ENCODE measurements at regions not wholly inside any gene's neighbourhood (a gene's known extent, or its start where the extent isn't known, plus 50 kb on each side); places are given as distances from the start of the nearest gene placed in this dataset.

- ATAC-seq (no peak), DNase-seq (no peak)
- intact Hi-C loops (cut with DNase I, micrococcal nuclease): no loop called here
- Mint-ChIP-seq H3K9me3 (ENCODE audit: low read depth) (no peaks in the 10 kb centered on the region), H3K36me3 (ENCODE audit: low read depth) (no peaks in the 10 kb centered on the region), H3K4me3 (no peak overlapping the region), H3K4me1 (no peaks in the 10 kb centered on the region), H3K27me3 (no peaks in the 10 kb centered on the region), H3K27ac (no peak overlapping the region)
- CTCF ChIA-PET: no interaction called here
- POLR2A ChIA-PET: no interaction called here
Observed at GRCh38 chr3:103965764-103966163, 1400.9 kb upstream of the ALCAM start.

DNA sequence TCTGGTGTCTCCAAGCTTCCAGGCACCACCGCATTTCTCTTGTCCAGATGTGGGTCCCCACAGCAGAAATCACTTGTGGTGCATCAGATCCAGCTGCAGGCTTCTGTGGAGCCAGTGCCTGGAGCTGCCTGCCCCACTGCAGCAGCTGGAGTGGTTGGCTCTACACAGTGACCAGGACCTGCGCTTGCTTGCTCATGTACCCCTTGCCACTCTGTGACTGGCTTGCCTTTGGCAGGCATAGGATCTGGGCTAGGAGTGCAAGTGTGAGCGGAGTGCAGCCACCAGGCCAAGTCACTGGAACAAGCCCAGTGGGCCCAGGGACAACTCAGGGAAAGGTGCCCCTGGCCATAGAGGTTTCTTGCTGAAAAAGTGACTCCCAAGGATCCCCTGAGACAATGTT is 1400.0 kb upstream of the ALCAM start:
- Mint-ChIP-seq H3K4me1 (no peaks in the 10 kb centered on the region), H3K27me3 (no peaks in the 10 kb centered on the region), H3K4me3 (no peak overlapping the region), H3K9me3 (ENCODE audit: low read depth) (no peaks in the 10 kb centered on the region), H3K36me3 (ENCODE audit: low read depth) (no peaks in the 10 kb centered on the region), H3K27ac (no peak overlapping the region)
- DNase-seq (no peak), ATAC-seq (no peak)
- intact Hi-C loops (cut with DNase I, micrococcal nuclease): no loop called here
- CTCF ChIA-PET: no interaction called here
- POLR2A ChIA-PET: no interaction called here

DNA sequence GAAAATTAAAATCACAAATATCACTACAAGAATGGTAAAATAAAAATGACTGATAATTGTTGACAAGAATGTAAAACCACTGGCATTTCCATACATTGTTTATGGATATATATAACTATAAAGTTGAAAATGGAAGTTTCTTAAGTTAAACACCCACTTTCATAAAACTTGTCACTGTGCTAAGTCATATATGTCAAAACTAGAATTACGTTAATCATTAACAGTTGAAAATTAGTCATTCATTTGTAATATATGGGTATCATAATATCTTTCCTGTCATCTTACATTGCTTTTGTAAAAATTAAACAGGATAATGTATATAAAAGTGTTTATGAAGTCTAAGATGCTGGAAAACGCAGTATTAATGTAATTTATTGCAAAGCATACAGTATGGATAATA is 1398.6 kb upstream of the ALCAM start:
- CTCF ChIA-PET: no interaction called here
- intact Hi-C loops (cut with DNase I, micrococcal nuclease): no loop called here
- Mint-ChIP-seq H3K9me3 (ENCODE audit: low read depth) (peaks cover 4% of the 10 kb centered on the region), H3K27me3 (no peaks in the 10 kb centered on the region), H3K4me3 (no peak overlapping the region), H3K36me3 (ENCODE audit: low read depth) (no peaks in the 10 kb centered on the region), H3K4me1 (no peaks in the 10 kb centered on the region), H3K27ac (no peak overlapping the region)
- POLR2A ChIA-PET: no interaction called here
- no peak for DNase-seq
- ATAC-seq: no peak

DNA sequence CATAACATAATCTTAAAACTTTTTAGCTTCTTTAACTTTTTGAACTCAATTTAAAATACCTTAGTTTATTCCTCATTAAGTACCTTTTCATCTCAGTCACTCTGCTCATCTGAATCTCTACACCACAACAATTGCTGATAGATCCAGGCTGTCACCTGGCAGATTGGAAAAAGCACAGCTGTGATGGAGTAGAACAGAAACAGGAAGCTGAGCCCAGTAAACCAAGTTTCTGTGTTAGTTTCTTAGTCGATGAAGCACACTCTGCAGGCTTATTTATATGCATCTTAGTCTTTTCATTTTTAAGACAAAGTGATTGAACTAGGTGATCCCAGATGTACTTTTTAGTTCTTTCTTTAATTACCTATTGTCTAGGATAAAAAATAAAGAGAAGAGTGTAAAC is 1398.0 kb upstream of the ALCAM start:
- ATAC-seq: no peak
- peaks cover 4% of the 10 kb centered on the region for H3K9me3 Mint-ChIP-seq (ENCODE audit: low read depth)
- no peaks in the 10 kb centered on the region for H3K4me1 Mint-ChIP-seq
- CTCF ChIA-PET: no interaction called here
- DNase-seq: no peak
- POLR2A ChIA-PET: no interaction called here
- intact Hi-C loops (cut with DNase I, micrococcal nuclease): no loop called here
- no peak overlapping the region for H3K27ac Mint-ChIP-seq
- H3K4me3 Mint-ChIP-seq: no peak overlapping the region
- no peaks in the 10 kb centered on the region for H3K27me3 Mint-ChIP-seq
- no peaks in the 10 kb centered on the region for H3K36me3 Mint-ChIP-seq (ENCODE audit: low read depth)

GRCh38 chr3:103976931-103977339 is 1389.8 kb upstream of the ALCAM start:
- peaks cover 4% of the 10 kb centered on the region for H3K9me3 Mint-ChIP-seq (ENCODE audit: low read depth)
- no peaks in the 10 kb centered on the region for H3K27me3 Mint-ChIP-seq
- peak; percentile 36 for ATAC-seq
- intact Hi-C loops (cut with DNase I, micrococcal nuclease): no loop called here
- ChIA-PET POLR2A (no interaction called here), CTCF (interaction anchor here (1.0 kb wide), 1 partner anchor 16 kb away, joined by 3 read pairs; no protein-coding TSS in a partner anchor)
- no peak overlapping the region for H3K4me3 Mint-ChIP-seq
- DNase-seq: no peak
- H3K27ac Mint-ChIP-seq: no peak overlapping the region
- no peaks in the 10 kb centered on the region for H3K4me1 Mint-ChIP-seq
- no peaks in the 10 kb centered on the region for H3K36me3 Mint-ChIP-seq (ENCODE audit: low read depth)

DNA sequence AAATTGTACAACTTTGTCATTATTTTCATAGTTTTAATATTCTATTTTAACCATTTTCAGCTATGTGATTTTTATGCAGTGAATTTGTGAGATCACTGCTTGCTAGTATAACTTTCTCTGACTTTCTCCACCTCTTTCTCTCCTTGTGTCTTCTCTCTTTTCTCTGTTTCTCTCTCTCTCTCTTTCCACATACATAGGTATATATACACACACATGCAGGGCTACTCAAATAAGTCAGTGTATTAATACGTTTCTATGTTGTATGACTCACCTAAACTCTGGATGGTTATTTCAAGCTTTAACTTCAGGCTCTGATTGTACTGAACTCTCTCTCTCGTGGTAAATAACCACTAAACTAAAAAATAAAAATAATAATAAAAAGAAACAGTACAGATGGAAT is 1389.3 kb upstream of the ALCAM start:
- ATAC-seq (no peak), DNase-seq (no peak)
- ChIA-PET POLR2A (no interaction called here), CTCF (interaction anchor here (0.8 to 1.0 kb wide), 2 partner anchors 16 to 17 kb away, joined by 3 read pairs; no protein-coding TSS in a partner anchor)
- H3K4me1 Mint-ChIP-seq: no peaks in the 10 kb centered on the region
- H3K4me3 Mint-ChIP-seq: no peak overlapping the region
- intact Hi-C loops (cut with DNase I, micrococcal nuclease): no loop called here
- no peak overlapping the region for H3K27ac Mint-ChIP-seq
- no peaks in the 10 kb centered on the region for H3K36me3 Mint-ChIP-seq (ENCODE audit: low read depth)
- H3K27me3 Mint-ChIP-seq: no peaks in the 10 kb centered on the region
- H3K9me3 Mint-ChIP-seq (ENCODE audit: low read depth): peaks cover under 1% of the 10 kb centered on the region

DNA sequence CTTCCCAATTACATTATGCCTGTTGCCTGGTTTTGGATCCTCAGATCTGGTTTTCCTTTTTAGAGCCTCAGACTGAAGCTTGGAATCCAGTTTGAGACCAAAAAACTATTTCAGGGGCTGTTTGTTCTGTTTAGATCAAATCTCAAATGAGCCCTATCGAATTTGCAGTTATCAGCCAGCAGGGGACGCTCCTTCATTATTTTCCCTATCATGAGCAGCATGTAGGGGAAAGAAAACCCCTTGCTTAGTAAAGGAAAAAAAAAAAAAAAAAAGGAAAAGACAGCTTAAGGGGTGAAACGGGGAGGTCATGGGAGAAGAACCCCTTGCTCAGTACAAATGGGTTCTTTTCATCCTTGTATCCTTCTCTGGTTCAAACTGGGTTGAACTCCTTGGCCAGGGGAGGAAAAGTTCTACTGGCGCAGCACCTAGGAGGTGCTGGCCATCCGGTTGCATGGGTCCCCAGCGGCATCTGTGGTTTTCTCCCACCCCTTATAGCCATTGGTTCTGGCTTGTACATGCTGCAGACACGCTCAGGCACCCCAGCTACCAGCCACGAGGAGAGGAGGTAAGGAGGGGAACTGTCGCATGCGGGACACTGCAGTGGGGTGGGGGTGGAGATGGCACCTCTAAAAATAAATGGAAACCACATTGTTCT is 1375.1 kb upstream of the ALCAM start:
- Mint-ChIP-seq H3K27me3 (no peaks in the 10 kb centered on the region), H3K27ac (no peak overlapping the region), H3K36me3 (ENCODE audit: low read depth) (no peaks in the 10 kb centered on the region), H3K4me1 (no peaks in the 10 kb centered on the region), H3K9me3 (ENCODE audit: low read depth) (no peaks in the 10 kb centered on the region), H3K4me3 (no peak overlapping the region)
- ChIA-PET POLR2A (no interaction called here), CTCF (no interaction called here)
- ATAC-seq: no peak
- intact Hi-C loops (cut with DNase I, micrococcal nuclease): no loop called here
- no peak for DNase-seq

DNA sequence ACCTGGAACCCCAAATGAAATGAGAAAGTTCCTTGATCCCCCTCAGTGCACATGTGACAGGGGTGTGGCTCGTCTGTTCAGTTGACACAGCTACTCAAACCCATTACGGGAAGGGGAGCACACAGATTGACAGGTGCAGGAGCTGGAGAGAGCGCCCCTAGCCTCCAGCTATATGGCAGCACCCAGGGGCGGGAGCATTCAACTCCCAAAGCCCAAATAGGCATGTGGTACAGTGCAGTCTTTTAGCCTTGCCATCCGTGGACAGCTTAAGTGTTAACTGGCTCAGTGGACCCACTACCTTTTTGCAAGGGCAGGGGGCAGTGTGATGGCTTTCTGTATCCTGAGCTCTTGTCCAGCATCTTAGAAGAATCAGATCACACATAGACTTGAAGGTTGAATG is 1374.2 kb upstream of the ALCAM start:
- CTCF ChIA-PET: no interaction called here
- Mint-ChIP-seq H3K9me3 (ENCODE audit: low read depth) (no peaks in the 10 kb centered on the region), H3K4me1 (no peaks in the 10 kb centered on the region), H3K4me3 (no peak overlapping the region), H3K27me3 (no peaks in the 10 kb centered on the region), H3K36me3 (ENCODE audit: low read depth) (no peaks in the 10 kb centered on the region), H3K27ac (no peak overlapping the region)
- intact Hi-C loops (cut with DNase I, micrococcal nuclease): no loop called here
- POLR2A ChIA-PET: no interaction called here
- no peak for ATAC-seq
- no peak for DNase-seq

- intact Hi-C loops (cut with DNase I, micrococcal nuclease): no loop called here
- no peaks in the 10 kb centered on the region for H3K36me3 Mint-ChIP-seq (ENCODE audit: low read depth)
- no peaks in the 10 kb centered on the region for H3K4me1 Mint-ChIP-seq
- H3K27me3 Mint-ChIP-seq: no peaks in the 10 kb centered on the region
- ChIA-PET POLR2A (no interaction called here), CTCF (interaction anchor here (0.6 kb wide), 1 partner anchor 1625 kb away, joined by 4 read pairs; no protein-coding TSS in a partner anchor)
- DNase-seq (no peak), ATAC-seq (no peak)
- no peaks in the 10 kb centered on the region for H3K9me3 Mint-ChIP-seq (ENCODE audit: low read depth)
- no peak overlapping the region for H3K4me3 Mint-ChIP-seq
- no peak overlapping the region for H3K27ac Mint-ChIP-seq
Observed at GRCh38 chr3:104004956-104005355, 1361.8 kb upstream of the ALCAM start.

- no peak overlapping the region for H3K27ac Mint-ChIP-seq
- no peaks in the 10 kb centered on the region for H3K9me3 Mint-ChIP-seq (ENCODE audit: low read depth)
- CTCF ChIA-PET: no interaction called here
- no peaks in the 10 kb centered on the region for H3K36me3 Mint-ChIP-seq (ENCODE audit: low read depth)
- no peak for DNase-seq
- POLR2A ChIA-PET: no interaction called here
- no peaks in the 10 kb centered on the region for H3K27me3 Mint-ChIP-seq
- ATAC-seq: no peak
- intact Hi-C loops (cut with DNase I, micrococcal nuclease): no loop called here
- H3K4me3 Mint-ChIP-seq: no peak overlapping the region
- H3K4me1 Mint-ChIP-seq: no peaks in the 10 kb centered on the region
Observed at GRCh38 chr3:104005815-104006214, 1360.9 kb upstream of the ALCAM start.

GRCh38 chr3:104018541-104018940 is 1348.2 kb upstream of the ALCAM start:
- ChIA-PET CTCF (interaction anchor here (1.1 kb wide), 1 partner anchor 1345 kb away, joined by 3 read pairs; no protein-coding TSS in a partner anchor), POLR2A (no interaction called here)
- Mint-ChIP-seq H3K27me3 (no peaks in the 10 kb centered on the region), H3K9me3 (ENCODE audit: low read depth) (peaks cover 18% of the 10 kb centered on the region), H3K27ac (no peak overlapping the region), H3K4me1 (no peaks in the 10 kb centered on the region), H3K36me3 (ENCODE audit: low read depth) (no peaks in the 10 kb centered on the region), H3K4me3 (no peak overlapping the region)
- ATAC-seq (no peak), DNase-seq (no peak)
- intact Hi-C loops (cut with DNase I, micrococcal nuclease): no loop called here

DNA sequence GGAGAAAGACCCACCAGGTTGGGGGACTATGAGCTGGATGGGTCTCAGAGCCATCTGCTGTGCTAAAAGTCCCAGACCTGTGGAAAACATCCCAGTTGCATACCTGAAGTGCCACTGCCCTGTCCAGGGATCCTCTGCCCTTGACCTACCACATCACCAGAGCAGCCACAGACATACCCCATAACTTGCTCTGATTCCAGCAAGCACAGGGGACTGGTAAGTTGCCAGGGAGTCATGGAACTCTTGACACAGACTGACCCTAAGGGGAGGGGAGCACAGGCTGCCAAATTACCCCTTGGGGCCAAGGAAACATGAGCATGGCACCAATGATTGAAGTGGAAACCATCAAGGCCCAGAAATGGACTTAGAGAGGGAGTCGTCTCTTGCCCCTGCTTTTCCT is 1335.1 kb upstream of the ALCAM start:
- intact Hi-C loops (cut with DNase I, micrococcal nuclease): no loop called here
- H3K4me3 Mint-ChIP-seq: no peak overlapping the region
- no peak for ATAC-seq

GRCh38 chr3:104032283-104032682 is 1334.4 kb upstream of the ALCAM start:
- CTCF ChIA-PET: no interaction called here

More for the DNA sequence above, 1335.1 kb upstream of the ALCAM start:
- DNase-seq: no peak
- H3K27me3 Mint-ChIP-seq: no peaks in the 10 kb centered on the region
- ChIA-PET POLR2A (no interaction called here), CTCF (no interaction called here)
- H3K4me1 Mint-ChIP-seq: no peaks in the 10 kb centered on the region
- no peaks in the 10 kb centered on the region for H3K36me3 Mint-ChIP-seq (ENCODE audit: low read depth)
- H3K9me3 Mint-ChIP-seq (ENCODE audit: low read depth): peaks cover 3% of the 10 kb centered on the region
- no peak overlapping the region for H3K27ac Mint-ChIP-seq

More at GRCh38 chr3:104032283-104032682, 1334.4 kb upstream of the ALCAM start:
- no peak for DNase-seq
- Mint-ChIP-seq H3K9me3 (ENCODE audit: low read depth) (peaks cover 3% of the 10 kb centered on the region), H3K4me3 (no peak overlapping the region), H3K27me3 (no peaks in the 10 kb centered on the region), H3K27ac (no peak overlapping the region), H3K36me3 (ENCODE audit: low read depth) (no peaks in the 10 kb centered on the region), H3K4me1 (no peaks in the 10 kb centered on the region)
- POLR2A ChIA-PET: no interaction called here
- intact Hi-C loops (cut with DNase I, micrococcal nuclease): no loop called here
- no peak for ATAC-seq
